ENCODE measurements at regions not wholly inside any gene's neighbourhood (a gene's known extent, or its start where the extent isn't known, plus 50 kb on each side); places are given as distances from the start of the nearest gene placed in this dataset.
"Not testable (repeated sequence)": the region's sequence is repeated elsewhere in the genome, so short reads cannot be mapped to it uniquely, and the experiment has no call there.

- H3K27ac ChIP-seq (ENCODE audit: low read depth, low read length, poor library complexity, severe bottlenecking); H3K9me3 ChIP-seq (ENCODE audit: low read depth, low read length, poor library complexity, severe bottlenecking); POLR2A ChIA-PET (ENCODE audit: low non-redundant PET); intact Hi-C loops (cut with micrococcal nuclease; ENCODE audit: unreplicated experiment); H3K4me3 ChIP-seq (ENCODE audit: low read depth, low read length, poor library complexity, severe bottlenecking); BruUV-seq (replicated peaks); H3K4me1 ChIP-seq (ENCODE audit: insufficient read depth, low read length, poor library complexity, severe bottlenecking); H3K36me3 ChIP-seq (ENCODE audit: insufficient read depth, low read length, poor library complexity, severe bottlenecking); H3K27me3 ChIP-seq (replicated peaks; ENCODE audit: insufficient read depth, low read depth, low read length, poor library complexity): not testable (repeated sequence)
- CTCF ChIA-PET = interaction anchor here (0.6 kb wide), 1 partner anchor 1921 kb away, joined by 4 read pairs; no protein-coding TSS in a partner anchor
- peak; percentile 35 for DNase-seq (ENCODE audit: low spot score)
- TF ChIP-seq CTCF (conservative IDR thresholded peaks at IDR 0.05; ENCODE audit: low read depth, low read length) = peak; percentile 58
Measured at GRCh38 chr5:86305050-86305449, 312.7 kb upstream of the COX7C start.

- H3K27me3 ChIP-seq (replicated peaks; ENCODE audit: insufficient read depth, low read depth, low read length, poor library complexity) = no peaks in the 10 kb centered on the region
- H3K4me1 ChIP-seq (ENCODE audit: insufficient read depth, low read length, poor library complexity, severe bottlenecking) = no peaks in the 10 kb centered on the region
- H3K9me3 ChIP-seq (ENCODE audit: low read depth, low read length, poor library complexity, severe bottlenecking) = no peaks in the 10 kb centered on the region
- no TSS peak for BruUV-seq (replicated peaks)
- no peak for DNase-seq (ENCODE audit: low spot score)
- POLR2A ChIA-PET (ENCODE audit: low non-redundant PET) = no interaction called here
- H3K4me3 ChIP-seq (ENCODE audit: low read depth, low read length, poor library complexity, severe bottlenecking) = no peak overlapping the region
- TF ChIP-seq CTCF (conservative IDR thresholded peaks at IDR 0.05; ENCODE audit: low read depth, low read length) = no peak
- no peak for TF ChIP-seq EZH2 (IDR thresholded peaks at IDR 0.05; ENCODE audit: borderline replicate concordance, low read depth, low read length, poor library complexity, severe bottlenecking)
- no peak overlapping the region for H3K27ac ChIP-seq (ENCODE audit: low read depth, low read length, poor library complexity, severe bottlenecking)
- intact Hi-C loops (cut with micrococcal nuclease; ENCODE audit: unreplicated experiment) = no loop called here
- CTCF ChIA-PET = no interaction called here
- H3K36me3 ChIP-seq (ENCODE audit: insufficient read depth, low read length, poor library complexity, severe bottlenecking) = no peaks in the 10 kb centered on the region
Measured at GRCh38 chr5:86314951-86315350, 302.8 kb upstream of the COX7C start.

GRCh38 chr5:86320266-86320665 lies 297.5 kb upstream of the COX7C start:
- intact Hi-C loops (cut with micrococcal nuclease; ENCODE audit: unreplicated experiment) = no loop called here
- POLR2A ChIA-PET (ENCODE audit: low non-redundant PET) = no interaction called here

More at GRCh38 chr5:86320266-86320665, 297.5 kb upstream of the COX7C start:
- Histone ChIP-seq H3K4me3 (ENCODE audit: low read depth, low read length, poor library complexity, severe bottlenecking) (no peak overlapping the region), H3K27me3 (replicated peaks; ENCODE audit: insufficient read depth, low read depth, low read length, poor library complexity) (no peaks in the 10 kb centered on the region), H3K27ac (ENCODE audit: low read depth, low read length, poor library complexity, severe bottlenecking) (no peak overlapping the region), H3K36me3 (ENCODE audit: insufficient read depth, low read length, poor library complexity, severe bottlenecking) (no peaks in the 10 kb centered on the region), H3K9me3 (ENCODE audit: low read depth, low read length, poor library complexity, severe bottlenecking) (no peaks in the 10 kb centered on the region), H3K4me1 (ENCODE audit: insufficient read depth, low read length, poor library complexity, severe bottlenecking) (no peaks in the 10 kb centered on the region)
- BruUV-seq (replicated peaks) = no TSS peak
- no peak for DNase-seq (ENCODE audit: low spot score)
- CTCF ChIA-PET = no interaction called here
- TF ChIP-seq EZH2 (IDR thresholded peaks at IDR 0.05; ENCODE audit: borderline replicate concordance, low read depth, low read length, poor library complexity, severe bottlenecking) (no peak), CTCF (conservative IDR thresholded peaks at IDR 0.05; ENCODE audit: low read depth, low read length) (no peak)

Data from A673 (cell line).